NCI-H2081 (cell line): ENCODE measurements at regions not wholly inside any gene's neighbourhood (a gene's known extent, or its start where the extent isn't known, plus 50 kb on each side); places are given as distances from the start of the nearest gene placed in this dataset.

Source experiments
- DNase-seq, 2 experiments: peaks; one replicate each; lab custom pipeline; 2025; lab: John Stamatoyannopoulos, UW

DNA sequence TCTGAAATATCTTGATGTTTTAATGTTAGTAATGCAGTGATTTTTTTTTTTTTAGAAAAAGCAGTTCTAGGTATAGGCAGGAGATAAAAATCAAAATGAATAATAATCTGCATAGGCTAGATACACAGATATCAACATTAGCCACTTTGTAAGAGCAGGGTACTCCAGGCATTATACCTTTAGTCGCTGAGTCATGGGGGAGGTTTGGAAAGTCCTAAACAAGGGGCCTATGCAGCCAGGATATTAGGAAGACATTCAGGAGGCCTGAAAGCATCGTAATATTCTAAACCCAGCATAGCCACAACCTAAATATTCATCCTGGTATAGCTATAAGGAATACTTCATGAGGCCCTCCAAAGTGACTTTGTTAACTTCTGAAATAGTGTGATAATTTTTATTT is 258.1 kb upstream of the NECTIN3 start:
- no peak for DNase-seq

DNA sequence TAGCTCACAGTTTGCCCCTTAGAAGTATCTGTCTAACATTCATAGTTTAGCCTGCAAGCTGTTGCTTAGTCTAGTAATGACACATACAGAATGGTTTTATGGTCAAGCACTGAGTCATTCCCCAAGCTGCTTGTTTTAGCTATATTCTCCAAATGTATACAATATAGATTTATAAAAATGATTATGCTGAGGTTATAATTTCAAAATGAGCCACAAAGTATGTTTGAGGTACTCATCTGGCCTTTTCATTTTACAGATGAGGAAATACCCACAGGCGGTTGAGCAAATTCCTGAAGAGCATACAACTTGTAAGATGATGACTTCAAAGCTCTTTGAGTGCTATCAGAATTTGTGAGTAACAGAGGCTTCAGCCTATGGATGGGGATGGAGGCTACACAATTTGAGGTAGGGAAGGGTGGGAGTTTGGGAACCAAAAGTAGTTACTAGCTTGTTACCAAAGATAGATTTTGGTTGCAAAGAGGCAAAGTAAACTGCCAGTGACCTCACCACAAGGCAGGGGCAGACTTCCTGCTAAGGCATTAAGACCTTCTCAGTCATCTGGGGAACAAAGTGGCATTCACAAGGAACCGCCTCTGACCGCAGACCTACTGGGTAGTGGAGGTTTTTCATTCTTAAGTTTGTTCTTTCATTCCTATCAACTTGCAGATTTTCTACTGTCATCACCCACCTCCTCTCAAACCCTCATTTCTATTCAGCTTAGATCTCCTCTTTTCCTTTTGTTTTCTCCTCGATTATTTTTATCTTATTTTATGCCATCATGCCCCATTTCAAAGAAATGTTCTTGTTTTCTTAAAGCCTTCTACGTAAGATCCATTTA is 257.2 kb upstream of the NECTIN3 start:
- no peak for DNase-seq

DNA sequence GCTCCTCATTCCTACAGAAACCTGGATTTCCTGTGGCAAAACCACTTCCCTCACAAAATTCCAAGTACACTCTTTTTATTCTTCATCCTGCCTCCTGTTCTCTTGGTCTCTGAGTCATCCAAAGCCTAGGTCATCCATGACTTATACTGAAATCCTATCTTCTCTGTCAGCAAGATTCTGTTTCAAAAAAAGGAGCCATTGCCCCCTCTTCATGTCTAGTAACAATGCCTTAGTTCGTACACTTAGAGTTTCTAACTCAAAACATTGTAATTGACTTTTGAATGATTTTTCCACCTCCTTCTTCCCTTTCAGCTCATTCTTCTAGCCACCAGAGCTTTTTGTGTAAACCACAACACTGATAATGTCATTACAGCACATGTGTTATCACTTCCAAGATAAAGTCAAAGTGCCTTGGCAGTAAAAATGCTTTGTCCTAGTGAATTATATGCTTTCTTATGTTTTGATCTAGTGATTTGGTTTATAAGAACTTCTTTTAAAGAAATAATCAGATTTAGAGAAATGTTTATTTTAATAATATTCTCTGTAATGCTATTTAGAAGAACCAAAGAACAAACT is 256.5 kb upstream of the NECTIN3 start:
- DNase-seq: no peak

DNA sequence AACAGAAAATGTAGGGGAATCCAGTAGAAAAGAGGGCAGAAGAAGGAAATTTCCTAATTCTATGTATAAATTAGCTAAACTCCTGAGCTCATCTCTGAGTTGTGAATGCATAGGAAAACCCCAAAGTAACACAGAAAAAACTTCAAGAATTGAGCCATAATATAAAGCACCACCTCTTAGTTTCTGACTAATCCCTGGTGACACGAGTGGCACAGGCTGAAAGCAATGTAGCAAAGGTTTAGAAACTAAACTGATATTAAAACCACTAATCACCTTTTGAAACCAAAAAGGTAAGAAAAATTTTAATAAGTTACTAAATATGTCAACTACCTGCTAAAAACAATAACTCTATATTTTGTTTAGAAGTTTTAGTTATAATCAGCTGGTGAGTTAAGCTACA is 255.6 kb upstream of the NECTIN3 start:
- DNase-seq: no peak

DNA sequence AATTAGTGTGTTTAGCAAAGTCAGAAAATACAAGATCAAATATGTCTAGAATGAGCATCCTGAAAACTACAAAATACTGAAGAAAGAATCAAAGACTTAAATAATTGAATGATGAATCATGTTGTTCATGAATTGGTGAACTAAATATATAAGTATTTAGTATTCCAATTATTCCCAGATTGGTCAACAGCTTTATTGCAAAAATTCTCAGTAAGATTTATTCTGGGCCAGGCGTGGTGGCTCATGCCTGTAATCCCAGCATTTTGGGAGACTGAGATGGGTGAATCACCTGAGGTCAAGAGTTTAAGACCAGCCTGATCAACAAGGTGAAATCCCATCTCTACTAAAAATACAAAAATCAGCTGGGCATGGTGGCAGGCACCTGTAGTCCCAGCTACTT is 250.0 kb upstream of the NECTIN3 start:
- no peak for DNase-seq

DNA sequence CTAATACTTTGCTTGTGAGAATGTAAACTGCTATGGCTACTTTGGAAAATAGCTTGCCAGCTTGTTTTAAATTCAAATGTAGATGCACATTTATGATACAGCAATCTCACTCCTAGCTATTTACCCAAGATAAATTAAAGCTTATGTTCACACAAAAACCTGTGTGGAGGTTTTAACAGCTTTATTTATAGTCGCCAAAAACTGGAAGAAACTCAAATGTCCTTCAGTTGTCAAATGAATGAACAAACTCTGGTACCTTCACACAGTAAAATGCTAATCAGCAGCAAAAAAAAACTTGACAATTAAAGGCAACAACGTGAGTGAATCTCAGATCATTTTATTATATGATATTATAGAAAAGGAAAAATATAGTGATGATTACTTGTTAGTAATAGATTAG is 248.6 kb upstream of the NECTIN3 start:
- DNase-seq: no peak

DNA sequence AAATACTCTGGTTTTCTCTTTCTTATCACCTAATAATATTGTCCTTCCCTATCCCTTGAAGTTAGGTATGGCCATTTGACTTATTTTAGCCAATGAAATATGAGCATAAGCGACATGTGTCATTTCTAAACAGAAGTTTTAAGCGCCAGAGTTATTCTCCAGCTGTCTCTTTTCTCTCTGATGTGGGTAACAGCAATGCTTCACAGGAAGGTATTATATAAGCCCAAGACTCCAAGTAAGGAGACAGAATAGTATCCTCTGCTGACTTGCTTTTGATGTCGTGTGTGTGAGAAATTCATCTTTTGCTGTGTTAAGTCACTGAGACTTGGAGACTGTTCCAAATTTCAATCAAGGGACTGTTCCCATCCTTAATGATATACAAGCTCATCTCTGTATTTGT is 224.6 kb upstream of the NECTIN3 start:
- no peak for DNase-seq

DNA sequence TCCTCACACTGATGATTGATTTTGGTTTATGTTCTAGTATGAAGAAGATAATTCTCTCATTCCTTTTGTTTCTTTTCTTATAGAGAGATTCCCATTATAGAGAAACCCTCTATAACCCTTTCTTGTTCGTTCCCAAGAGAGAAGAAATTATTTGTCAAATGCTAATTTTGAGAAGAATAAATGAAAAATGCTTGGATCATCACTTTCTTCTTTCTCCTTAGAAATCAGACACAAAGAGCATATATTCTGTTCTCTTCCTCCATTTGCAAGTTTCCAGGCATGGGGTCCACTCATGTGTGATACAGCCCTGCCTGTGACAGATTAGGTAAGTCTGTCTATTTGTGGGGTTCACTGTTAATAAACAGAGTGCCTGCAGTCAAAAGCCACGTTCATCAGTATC is 222.6 kb upstream of the NECTIN3 start:
- no peak for DNase-seq

DNA sequence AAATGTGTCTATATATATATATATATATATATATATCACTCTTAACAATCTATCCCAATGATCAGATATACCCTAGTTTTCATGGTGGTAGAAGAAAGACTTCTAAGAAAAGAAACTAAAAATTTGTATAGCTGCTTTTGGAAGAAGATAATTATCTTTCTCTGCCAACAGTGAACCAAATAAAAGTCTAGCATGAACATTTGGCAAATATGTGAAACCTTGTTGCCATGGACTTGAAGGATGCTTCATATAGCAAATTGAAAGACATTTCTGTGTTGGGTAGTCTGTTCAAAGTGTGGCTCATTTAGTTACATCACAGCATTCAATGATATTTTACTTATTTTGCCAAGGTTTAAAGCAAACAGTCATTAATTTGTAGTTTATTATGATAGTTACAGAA is 219.9 kb upstream of the NECTIN3 start:
- no peak for DNase-seq

DNA sequence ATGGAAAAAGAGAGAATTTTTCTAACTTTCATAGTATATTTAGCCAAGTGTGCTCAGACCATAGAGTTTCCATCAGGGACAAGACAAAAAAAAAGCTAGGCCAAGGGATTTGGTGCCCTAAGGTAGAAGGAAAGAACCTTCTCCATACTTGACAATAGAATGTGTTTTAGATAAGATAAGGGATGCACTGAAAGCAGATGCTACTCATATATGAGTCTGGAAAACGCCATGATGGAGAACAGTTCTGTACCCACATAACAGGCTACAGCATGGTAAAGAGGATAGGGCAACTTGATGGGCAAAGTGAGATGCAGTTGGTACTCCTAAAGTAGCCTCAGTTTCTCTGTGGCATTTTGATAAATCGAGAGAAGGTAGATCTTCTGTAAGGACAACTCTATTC is 216.4 kb upstream of the NECTIN3 start:
- no peak for DNase-seq

DNA sequence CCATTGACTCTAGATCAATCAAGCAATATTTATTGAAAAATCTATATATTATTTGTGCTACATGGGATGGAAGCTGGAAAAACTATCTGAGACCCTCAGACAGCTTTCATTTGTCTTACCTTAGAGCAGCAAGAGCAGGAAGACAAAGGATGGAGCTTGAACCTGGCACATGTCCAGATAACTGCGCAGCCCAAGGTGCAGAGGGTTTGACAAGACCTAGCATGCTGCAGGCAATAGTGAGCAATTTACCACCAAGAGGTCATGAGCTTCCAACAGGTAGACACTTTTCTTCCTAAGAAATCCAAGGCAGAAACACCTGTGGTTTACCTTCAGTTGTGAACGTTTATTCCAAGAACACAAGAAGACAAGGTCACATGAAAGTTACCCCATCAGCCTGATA is 214.7 kb upstream of the NECTIN3 start:
- DNase-seq: no peak

DNA sequence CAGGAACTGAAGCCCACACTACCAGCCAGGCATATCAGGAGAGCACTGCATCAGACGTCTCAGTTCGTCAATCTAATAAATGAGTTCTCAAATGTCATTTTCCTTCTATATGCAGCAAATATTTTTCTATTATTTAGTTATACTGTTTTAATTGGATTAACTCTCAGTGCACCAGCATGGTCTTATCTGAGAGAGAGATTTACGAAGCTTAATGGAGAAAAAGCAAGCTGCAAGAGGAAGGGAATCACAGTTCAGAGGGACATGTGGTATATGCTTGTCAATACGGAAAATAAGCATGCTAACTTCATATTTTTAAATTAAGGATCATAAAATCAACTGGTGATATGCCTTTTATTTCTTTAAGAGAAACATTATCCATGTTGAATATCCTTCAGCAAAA is 213.1 kb upstream of the NECTIN3 start:
- DNase-seq: no peak

DNA sequence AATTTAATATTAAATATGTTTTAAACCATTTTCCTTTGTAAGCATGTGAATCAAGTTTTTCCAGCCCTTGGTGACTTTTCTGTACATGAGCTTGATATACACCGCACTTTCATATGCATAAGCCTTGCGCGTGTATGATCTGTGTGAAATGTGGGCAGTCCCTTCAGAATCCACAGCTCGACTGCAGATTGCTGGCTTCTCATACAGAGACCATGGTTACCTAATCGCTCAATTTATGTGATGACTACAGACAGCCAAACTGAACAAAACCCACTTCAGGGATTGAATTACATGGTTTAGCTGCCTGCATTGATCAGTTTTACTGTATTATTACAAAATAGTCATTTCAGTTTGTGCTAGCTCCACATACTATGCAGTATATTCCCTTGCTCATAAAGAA is 212.3 kb upstream of the NECTIN3 start:
- no peak for DNase-seq

DNA sequence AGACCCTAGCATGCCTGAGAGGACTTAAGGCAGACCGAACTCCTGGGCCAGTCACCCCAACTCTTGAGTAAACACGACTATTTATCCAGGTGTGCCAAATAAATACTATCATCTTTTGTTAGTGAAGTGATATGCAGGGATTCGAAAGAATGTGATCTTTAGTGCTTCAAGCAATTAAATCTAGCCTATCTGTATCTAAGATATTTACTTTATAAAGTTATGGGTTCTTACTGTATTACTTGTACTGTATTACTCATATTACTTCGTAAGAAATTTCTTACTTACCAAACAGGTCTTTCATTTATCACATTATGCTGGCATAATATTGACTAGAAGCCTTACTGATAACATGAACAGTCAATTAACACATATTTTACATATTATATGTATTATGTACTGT is 211.6 kb upstream of the NECTIN3 start:
- no peak for DNase-seq

DNA sequence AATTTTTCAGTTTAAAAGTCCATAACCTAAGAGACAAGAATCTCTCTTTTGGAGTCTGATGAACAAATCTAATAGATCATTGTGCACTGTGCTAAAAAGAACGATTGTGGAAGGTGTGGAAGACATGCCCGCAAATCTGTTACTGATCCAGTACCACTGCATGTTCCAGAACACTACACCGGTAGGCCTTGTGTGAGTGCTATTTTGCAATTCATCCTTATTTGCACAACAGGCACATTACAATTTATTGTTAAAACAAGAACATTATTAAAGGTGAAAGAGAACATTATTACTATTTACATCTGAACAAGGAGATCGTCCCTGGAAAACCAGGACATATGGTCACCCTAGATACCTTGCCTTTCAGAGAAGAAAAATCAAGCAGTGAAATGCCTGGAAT is 205.7 kb upstream of the NECTIN3 start:
- DNase-seq: no peak

DNA sequence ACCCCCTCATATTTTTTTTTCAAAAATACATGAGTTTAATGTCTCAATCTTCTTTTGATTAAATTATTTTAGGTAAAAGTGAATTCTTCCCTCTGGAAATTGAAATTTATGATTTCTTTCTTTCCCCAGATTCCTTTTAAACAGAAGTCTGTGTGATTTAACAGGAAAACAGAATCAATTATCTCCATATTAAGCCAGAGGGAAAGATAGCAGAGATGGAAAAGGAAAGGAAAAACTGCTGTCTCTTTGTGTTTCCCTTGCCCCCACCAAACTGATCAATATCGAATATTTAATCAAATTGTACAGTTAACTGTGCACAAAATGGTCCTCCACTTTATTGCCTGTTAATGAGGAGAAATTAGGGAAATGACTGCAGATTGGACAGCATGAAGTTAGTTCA is 203.5 kb upstream of the NECTIN3 start:
- no peak for DNase-seq

DNA sequence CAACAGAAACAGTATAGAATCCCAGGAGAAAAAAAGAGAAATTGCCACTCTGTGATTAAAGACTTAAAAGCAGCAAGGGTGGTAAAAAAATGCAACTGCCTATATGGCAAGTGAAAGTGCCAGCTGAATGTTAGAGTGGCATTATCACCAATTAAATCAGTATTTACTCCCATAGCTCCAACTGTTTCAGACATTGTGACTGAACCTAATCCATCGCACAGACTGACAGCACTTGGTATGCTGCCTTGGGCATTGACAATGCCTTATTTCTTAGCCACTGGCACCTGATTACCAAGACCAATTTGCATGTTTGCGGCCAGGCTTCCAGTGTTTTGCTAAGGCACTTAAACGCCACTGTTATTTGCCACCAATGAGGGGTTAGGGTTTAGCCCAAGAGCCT is 201.9 kb upstream of the NECTIN3 start:
- peak in 1 of 2 experiments; percentile 12 for DNase-seq

DNA sequence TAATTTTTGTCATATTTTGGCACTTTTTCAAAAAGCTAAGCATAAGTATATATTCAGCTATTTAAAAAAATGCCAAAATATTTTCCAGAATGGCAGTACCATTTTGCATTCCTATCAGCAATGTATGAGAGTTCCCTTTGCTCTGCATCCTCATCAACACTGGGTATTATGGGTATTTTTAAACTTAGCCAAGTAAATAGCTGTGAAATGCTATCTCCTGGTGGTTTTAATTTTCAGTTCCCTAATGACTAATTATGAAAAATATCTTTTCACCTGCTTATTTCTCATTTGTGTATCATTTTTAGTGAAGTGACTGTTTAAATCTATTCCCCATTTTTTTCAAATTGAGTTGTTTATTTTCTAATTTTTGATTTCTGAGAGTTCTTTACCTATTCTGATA is 199.7 kb upstream of the NECTIN3 start:
- no peak for DNase-seq

DNA sequence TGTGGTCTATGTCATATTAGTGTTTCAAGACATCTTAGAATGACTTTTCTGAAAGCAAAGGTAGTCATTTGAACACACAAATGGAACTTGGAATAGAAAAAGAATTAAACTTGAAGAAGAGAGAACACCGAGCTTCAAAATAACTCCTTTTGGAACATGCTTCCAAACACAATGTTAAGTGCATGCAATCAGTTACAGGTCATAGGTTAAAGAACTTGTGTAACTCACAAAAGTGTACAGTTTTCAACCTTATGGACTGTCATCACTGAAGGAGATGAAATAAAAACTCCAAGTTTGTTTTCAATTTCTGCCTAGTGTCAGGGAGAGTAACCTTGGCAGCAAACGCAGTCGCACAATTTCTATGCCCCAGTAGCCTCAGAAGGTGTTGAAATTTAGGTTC is 192.9 kb upstream of the NECTIN3 start:
- no peak for DNase-seq

DNA sequence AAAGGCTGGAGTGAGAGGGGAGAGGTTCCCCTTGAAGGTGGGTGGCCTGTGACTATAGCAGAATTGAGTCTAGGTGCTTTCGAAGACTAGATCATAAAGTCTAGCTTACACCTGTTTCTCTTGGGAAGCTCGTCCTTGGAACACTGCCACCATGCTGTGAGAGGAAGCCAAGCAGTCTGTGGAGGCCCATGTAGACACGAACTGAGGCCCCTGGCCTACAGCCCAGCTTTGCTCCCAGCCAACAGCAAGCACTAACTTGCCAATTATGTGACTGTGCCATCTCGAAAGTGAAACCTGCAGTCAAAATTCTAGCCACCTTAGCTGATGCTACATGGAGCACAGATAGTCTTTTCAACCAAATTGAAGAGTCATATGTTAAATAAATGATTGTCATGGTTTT is 190.5 kb upstream of the NECTIN3 start:
- peak; percentile 66 to 85 for DNase-seq

DNA sequence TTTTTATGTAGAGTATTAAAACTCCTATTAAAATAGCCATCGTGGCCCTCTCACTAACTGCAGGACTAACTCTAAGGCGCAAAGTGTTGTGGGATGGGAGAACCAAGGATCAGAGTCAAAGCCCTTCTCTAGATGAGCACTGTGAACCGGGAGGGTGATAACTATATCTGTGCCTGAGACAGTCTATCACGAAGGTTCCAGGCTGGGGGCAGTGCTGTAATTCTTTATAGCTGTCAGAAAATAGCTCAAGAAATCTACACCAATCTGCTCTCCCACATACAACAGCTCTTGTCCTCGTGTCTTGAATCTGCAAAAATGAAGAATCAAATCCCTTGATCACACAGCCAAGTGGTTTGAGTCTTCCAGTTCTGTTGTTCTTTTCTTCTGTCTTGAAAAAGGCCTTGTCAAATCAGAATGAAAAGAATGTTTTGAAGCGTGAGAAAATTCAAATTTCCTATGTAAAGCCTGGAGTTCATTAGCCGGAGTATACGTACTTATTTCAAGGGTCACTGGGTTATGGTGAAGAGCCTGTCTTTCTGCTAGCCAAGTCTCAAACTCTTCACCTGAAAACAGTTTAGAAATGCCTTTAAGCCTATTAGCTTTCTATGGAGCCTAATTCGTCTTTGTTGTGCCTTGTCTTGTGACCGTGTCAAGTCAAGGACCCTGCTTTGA is 185.3 kb upstream of the NECTIN3 start:
- DNase-seq: no peak

DNA sequence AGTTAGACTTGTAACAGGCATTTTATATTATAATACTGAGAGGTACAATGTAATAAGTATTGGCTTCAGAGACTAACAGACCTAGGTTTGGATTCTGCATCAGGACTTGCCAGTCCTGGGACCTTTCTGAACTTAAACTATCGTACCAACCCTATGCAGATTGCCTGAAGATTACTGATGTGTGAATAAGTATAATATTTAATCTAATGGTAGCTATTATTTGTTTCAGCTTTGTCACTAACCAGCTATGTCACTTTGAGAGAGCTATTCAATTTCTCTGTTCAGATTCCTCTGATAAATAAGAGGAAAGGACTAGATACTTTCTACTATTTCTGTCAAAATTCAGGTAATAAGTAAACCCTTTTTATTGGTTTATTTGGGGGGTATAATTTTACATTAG is 184.4 kb upstream of the NECTIN3 start:
- no peak for DNase-seq

DNA sequence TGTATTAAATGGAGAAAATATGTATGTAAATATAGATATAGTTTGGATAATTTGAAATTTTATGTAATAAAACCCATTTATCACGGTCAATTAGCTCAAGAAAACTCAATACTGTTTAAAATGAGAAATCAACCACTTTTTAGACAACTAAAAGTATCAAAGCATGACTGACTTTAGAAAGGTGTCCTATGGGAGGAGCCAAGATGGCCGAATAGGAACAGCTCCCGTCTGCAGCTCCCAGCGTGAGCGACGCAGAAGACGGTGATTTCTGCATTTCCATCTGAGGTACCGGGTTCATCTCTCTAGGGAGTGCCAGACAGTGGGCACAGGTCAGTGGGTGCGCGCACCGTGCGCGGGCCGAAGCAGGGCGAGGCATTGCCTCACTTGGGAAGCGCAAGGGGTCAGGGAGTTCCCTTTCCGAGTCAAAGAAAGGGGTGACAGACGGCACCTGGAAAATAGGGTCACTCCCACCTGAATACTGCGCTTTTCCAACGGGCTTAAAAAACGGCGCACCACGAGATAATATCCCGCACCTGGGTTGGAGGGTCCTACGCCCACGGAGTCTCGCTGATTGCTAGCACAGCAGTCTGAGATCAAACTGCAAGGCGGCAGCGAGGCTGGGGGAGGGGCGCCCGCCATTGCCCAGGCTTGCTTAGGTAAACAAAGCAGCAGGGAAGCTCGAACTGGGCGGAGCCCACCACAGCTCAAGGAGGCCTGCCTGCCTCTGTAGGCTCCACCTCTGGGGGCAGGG is 182.8 kb upstream of the NECTIN3 start:
- peak; percentile 33 to 37 for DNase-seq
